HEK293 (cell line): ENCODE measurements at regions not wholly inside any gene's neighbourhood (a gene's known extent, or its start where the extent isn't known, plus 50 kb on each side); places are given as distances from the start of the nearest gene placed in this dataset.

ENCODE experiments used
- CTCF ChIA-PET: fragments of 350-600 bp; formaldehyde crosslinking; extraction: SDS; loops from one replicate; lab custom pipeline; 2021; ENCODE audit warnings: antibody characterized with exemption; lab: Yijun Ruan, JAX
- POLR2A ChIA-PET: fragments of 300-600 bp; formaldehyde crosslinking; extraction: SDS; loops from one replicate; lab custom pipeline; 2020; ENCODE audit warnings: antibody characterized with exemption, inconsistent platforms; lab: Yijun Ruan, JAX
- H3K27ac ChIP-seq: fragments of 200-500 bp; sonication (Bioruptor generic); 2 replicates; pipeline ENCODE4 v1.5.1; 2014; ENCODE audit warnings: low read depth, low read length, control low read depth, inconsistent platforms; ENCODE audit errors: extremely low read depth
- H3K36me3 ChIP-seq, 2 experiments: fragments of 200-500 bp in 1 of 2; sonication (Bioruptor generic) in 1 of 2; 1 replicate in 1 of 2; 2 replicates in 1 of 2; pipeline ENCODE4 v1.5.1; 2014 to 2017; ENCODE audit warnings: inconsistent platforms in 2 of 2, low read length in 2 of 2; ENCODE audit not compliant: control insufficient read depth in 2 of 2, insufficient read depth in 1 of 2
- H3K4me1 ChIP-seq: fragments of 200-500 bp; sonication (Bioruptor generic); 2 replicates; pipeline ENCODE4 v1.5.1; 2014; ENCODE audit warnings: mild to moderate bottlenecking, low read length, inconsistent platforms; ENCODE audit not compliant: control insufficient read depth, insufficient read depth
- H3K4me3 ChIP-seq: 2 replicates; pipeline ENCODE4 v1.5.1; 2011; ENCODE audit warnings: low read depth, mild to moderate bottlenecking, control low read depth, low read length, moderate library complexity
- H3K9me3 ChIP-seq: fragments of 200-500 bp; sonication (Bioruptor generic); 2 replicates; pipeline ENCODE4 v1.5.1; 2014; ENCODE audit warnings: low read depth, low read length, inconsistent platforms; ENCODE audit not compliant: control insufficient read depth, insufficient read depth
- BCL11A ChIP-seq: fragments of 450-650 bp; formaldehyde crosslinking; IDR thresholded peaks from 2 replicates; pipeline ENCODE4 v1.5.1; 2016; ENCODE audit warnings: low read depth, missing biosample characterization, missing genetic modification characterization
- HOXD13 ChIP-seq: sonication (generic); formaldehyde crosslinking; IDR thresholded peaks from 2 replicates; pipeline ENCODE4 v1.8.0; 2022; ENCODE audit warnings: missing genetic modification reagents, borderline replicate concordance
- OVOL3 ChIP-seq: fragments of 450-650 bp; formaldehyde crosslinking; IDR thresholded peaks from 2 replicates; pipeline ENCODE4 v1.5.1; 2016; ENCODE audit warnings: missing biosample characterization, missing genetic modification characterization
- PRDM6 ChIP-seq: fragments of 450-650 bp; formaldehyde crosslinking; IDR thresholded peaks from 2 replicates; pipeline ENCODE4 v1.5.1; 2017; ENCODE audit warnings: missing biosample characterization, missing genetic modification characterization
- SP2 ChIP-seq: fragments of 450-650 bp; formaldehyde crosslinking; IDR thresholded peaks from 2 replicates; pipeline ENCODE4 v1.5.1; 2016; ENCODE audit warnings: missing biosample characterization, missing genetic modification characterization
- TCF7L2 ChIP-seq: IDR thresholded peaks from 2 replicates; pipeline ENCODE4 v1.6.1; 2011; ENCODE audit warnings: low read depth, mild to moderate bottlenecking, inconsistent platforms, low read length, moderate library complexity, borderline replicate concordance
- ZIC2 ChIP-seq: fragments of 450-650 bp; formaldehyde crosslinking; IDR thresholded peaks from 2 replicates; pipeline ENCODE4 v1.5.1; 2016; ENCODE audit warnings: missing biosample characterization, missing genetic modification characterization
- ZNF10 ChIP-seq: fragments of 450-650 bp; formaldehyde crosslinking; IDR thresholded peaks from 2 replicates; pipeline ENCODE4 v1.5.1; 2017; ENCODE audit warnings: missing biosample characterization, missing genetic modification characterization
- ZNF138 ChIP-seq: fragments of 450-650 bp; formaldehyde crosslinking; IDR thresholded peaks from 2 replicates; pipeline ENCODE4 v1.5.1; 2016; ENCODE audit warnings: missing biosample characterization, missing genetic modification characterization, borderline replicate concordance
- ZNF146 ChIP-seq: fragments of 450-650 bp; formaldehyde crosslinking; IDR thresholded peaks from 2 replicates; pipeline ENCODE4 v1.5.1; 2016; ENCODE audit warnings: missing biosample characterization, missing genetic modification characterization
- ZNF148 ChIP-seq: fragments of 450-650 bp; formaldehyde crosslinking; IDR thresholded peaks from 2 replicates; pipeline ENCODE4 v1.5.0; 2017; ENCODE audit warnings: missing biosample characterization, missing genetic modification characterization, borderline replicate concordance
- ZNF24 ChIP-seq: fragments of 450-650 bp; formaldehyde crosslinking; IDR thresholded peaks from 2 replicates; pipeline ENCODE4 v1.5.1; 2016; ENCODE audit warnings: missing biosample characterization, missing genetic modification characterization
- ZNF266 ChIP-seq: fragments of 450-650 bp; formaldehyde crosslinking; IDR thresholded peaks from 2 replicates; pipeline ENCODE4 v1.5.1; 2016; ENCODE audit warnings: missing biosample characterization, missing genetic modification characterization, low read depth
- ZNF274 ChIP-seq, 2 experiments: fragments of 200-500 bp in 1 of 2; fragments of 450-650 bp in 1 of 2; sonication (Bioruptor generic) in 1 of 2; formaldehyde crosslinking in 1 of 2; IDR thresholded peaks; 2 replicates each; pipeline versions ENCODE4 v1.5.1 to v1.6.1; 2014 to 2016; ENCODE audit warnings: borderline replicate concordance in 1 of 2, inconsistent platforms in 1 of 2, low read length in 1 of 2, missing biosample characterization in 1 of 2, missing genetic modification characterization in 1 of 2
- ZNF311 ChIP-seq: fragments of 450-650 bp; formaldehyde crosslinking; IDR thresholded peaks from 2 replicates; pipeline ENCODE4 v1.5.1; 2017; ENCODE audit warnings: missing biosample characterization, missing genetic modification characterization, borderline replicate concordance
- ZNF324 ChIP-seq: fragments of 450-650 bp; formaldehyde crosslinking; IDR thresholded peaks from 2 replicates; pipeline ENCODE4 v1.5.1; 2016; ENCODE audit warnings: missing biosample characterization, missing genetic modification characterization
- ZNF354C ChIP-seq: fragments of 450-650 bp; formaldehyde crosslinking; IDR thresholded peaks from 2 replicates; pipeline ENCODE4 v1.5.1; 2016; ENCODE audit warnings: missing biosample characterization, missing genetic modification characterization, low read depth, borderline replicate concordance
- ZNF366 ChIP-seq: fragments of 450-650 bp; formaldehyde crosslinking; conservative IDR thresholded peaks from 2 replicates; pipeline ENCODE4 v1.5.1; 2016; ENCODE audit warnings: missing biosample characterization, missing genetic modification characterization
- ZNF449 ChIP-seq: fragments of 450-650 bp; formaldehyde crosslinking; IDR thresholded peaks from 2 replicates; pipeline ENCODE4 v1.5.1; 2017; ENCODE audit warnings: missing biosample characterization, mild to moderate bottlenecking, missing genetic modification characterization, moderate library complexity
- ZNF513 ChIP-seq: fragments of 450-650 bp; IDR thresholded peaks from 2 replicates; pipeline ENCODE4 v1.5.1; 2018; ENCODE audit warnings: missing biosample characterization, missing genetic modification characterization
- ZNF529 ChIP-seq: fragments of 450-650 bp; formaldehyde crosslinking; IDR thresholded peaks from 2 replicates; pipeline ENCODE4 v1.5.1; 2017; ENCODE audit warnings: missing genetic modification characterization, missing biosample characterization; ENCODE audit not compliant: insufficient replicate concordance
- ZNF544 ChIP-seq: fragments of 450-650 bp; formaldehyde crosslinking; IDR thresholded peaks from 2 replicates; pipeline ENCODE4 v1.5.0; 2017; ENCODE audit warnings: missing biosample characterization, missing genetic modification characterization
- ZNF830 ChIP-seq: fragments of 450-650 bp; IDR thresholded peaks from 2 replicates; pipeline ENCODE4 v1.5.0; 2018; ENCODE audit warnings: missing biosample characterization, missing genetic modification characterization, low read depth, mild to moderate bottlenecking, moderate library complexity
- TF ChIP-seq, protein P1 (sequence below): sonication (generic); formaldehyde crosslinking; IDR thresholded peaks from 2 replicates; pipeline ENCODE4 v1.8.1; 2022; ENCODE audit warnings: mild to moderate bottlenecking, moderate library complexity, missing genetic modification reagents

DNA sequence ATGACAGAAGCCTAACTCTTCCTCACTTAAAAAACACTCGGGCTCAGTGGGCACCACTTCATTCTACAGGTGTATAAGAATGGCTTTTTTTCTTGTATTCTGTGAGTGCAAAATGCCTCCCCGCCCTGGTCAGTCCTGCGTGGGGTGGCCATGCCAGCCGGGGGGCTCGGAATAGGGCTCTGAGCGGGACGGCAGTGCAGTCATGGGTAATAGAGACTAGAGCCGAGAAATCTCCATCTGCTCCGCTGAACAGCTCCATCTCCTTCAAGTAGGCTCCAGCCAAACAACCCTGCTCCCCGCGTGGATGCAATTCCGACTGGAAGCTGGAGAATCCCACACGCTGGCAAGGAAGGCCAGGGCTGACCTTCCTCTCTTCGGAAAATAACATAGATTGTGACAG lies 317.0 kb upstream of the IRX4 start:
- H3K36me3 ChIP-seq, result no peaks in the 10 kb centered on the region
- no peak overlapping the region for H3K4me3 ChIP-seq
- CTCF ChIA-PET, result interaction anchor here (1.1 kb wide), 1 partner anchor 11 kb away, joined by 3 read pairs; no protein-coding TSS in a partner anchor
- TF ChIP-seq ZNF24 (tag by site-specific recombination), result no peak
- TF ChIP-seq ZNF366, result no peak
- no peak for TF ChIP-seq ZIC2 (tag by site-specific recombination)
- TF ChIP-seq BCL11A (tag by site-specific recombination), result no peak
- POLR2A ChIA-PET, result no interaction called here
- H3K9me3 ChIP-seq, result no peaks in the 10 kb centered on the region
- no peak overlapping the region for H3K27ac ChIP-seq
- no peaks in the 10 kb centered on the region for H3K4me1 ChIP-seq

DNA sequence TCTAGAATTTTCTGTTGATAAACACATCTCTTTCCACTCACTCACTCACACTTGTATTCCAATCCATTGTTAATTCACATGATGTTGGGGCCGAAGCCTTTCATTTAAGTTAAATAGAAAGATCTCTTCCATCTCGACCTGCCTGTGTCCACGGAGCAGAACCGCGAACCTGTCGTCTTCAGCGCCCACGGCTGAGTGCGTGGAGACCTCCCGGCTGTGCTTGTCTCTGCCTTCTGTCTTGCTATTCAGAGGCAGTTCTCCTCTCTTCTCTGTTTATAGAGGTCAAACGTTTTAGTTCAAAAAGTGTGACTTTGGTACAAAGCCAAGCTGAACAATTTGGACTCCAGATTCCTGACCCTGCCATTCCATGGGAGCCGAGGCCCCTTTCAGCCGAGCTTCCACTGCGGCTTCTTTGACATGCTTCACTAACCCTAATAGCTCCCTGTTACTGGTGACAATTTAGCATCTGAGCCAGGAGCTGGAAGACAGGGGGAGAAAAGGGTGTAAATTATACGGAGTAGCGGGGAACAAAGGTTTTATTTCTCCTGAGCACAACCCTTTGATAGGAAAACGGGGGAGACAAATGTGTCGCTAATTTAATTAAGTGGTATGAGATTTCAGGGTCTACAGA lies 314.4 kb upstream of the IRX4 start:
- CTCF ChIA-PET, result no interaction called here
- Histone ChIP-seq H3K9me3 (no peaks in the 10 kb centered on the region), H3K4me1 (no peaks in the 10 kb centered on the region), H3K27ac (no peak overlapping the region), H3K36me3 (no peaks in the 10 kb centered on the region), H3K4me3 (no peak overlapping the region)
- no peak for TF ChIP-seq ZNF148 (tag by site-specific recombination)
- no peak for TF ChIP-seq ZNF354C (tag by site-specific recombination)
- TF ChIP-seq ZNF138 (tag by site-specific recombination), result no peak
- TF ChIP-seq ZNF266 (tag by site-specific recombination), result no peak
- TF ChIP-seq ZNF830 (tag by site-specific recombination), result no peak
- TF ChIP-seq TCF7L2, result no peak
- TF ChIP-seq OVOL3 (tag by site-specific recombination), result no peak
- TF ChIP-seq ZNF324, result no peak
- TF ChIP-seq, protein P1, sequence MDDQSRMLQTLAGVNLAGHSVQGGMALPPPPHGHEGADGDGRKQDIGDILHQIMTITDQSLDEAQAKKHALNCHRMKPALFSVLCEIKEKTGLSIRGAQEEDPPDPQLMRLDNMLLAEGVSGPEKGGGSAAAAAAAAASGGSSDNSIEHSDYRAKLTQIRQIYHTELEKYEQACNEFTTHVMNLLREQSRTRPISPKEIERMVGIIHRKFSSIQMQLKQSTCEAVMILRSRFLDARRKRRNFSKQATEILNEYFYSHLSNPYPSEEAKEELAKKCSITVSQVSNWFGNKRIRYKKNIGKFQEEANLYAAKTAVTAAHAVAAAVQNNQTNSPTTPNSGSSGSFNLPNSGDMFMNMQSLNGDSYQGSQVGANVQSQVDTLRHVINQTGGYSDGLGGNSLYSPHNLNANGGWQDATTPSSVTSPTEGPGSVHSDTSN, result no peak
- TF ChIP-seq SP2, result no peak
- TF ChIP-seq ZNF529 (tag by site-specific recombination), result no peak
- no peak for TF ChIP-seq ZNF449 (tag by site-specific recombination)
- no peak for TF ChIP-seq ZNF311 (tag by site-specific recombination)
- POLR2A ChIA-PET, result no interaction called here

GRCh38 chr5:2196416-2196815 lies 313.7 kb upstream of the IRX4 start:
- ChIA-PET CTCF (no interaction called here), POLR2A (no interaction called here)
- Histone ChIP-seq H3K4me3 (no peak overlapping the region), H3K27ac (no peak overlapping the region), H3K9me3 (no peaks in the 10 kb centered on the region), H3K36me3 (no peaks in the 10 kb centered on the region), H3K4me1 (no peaks in the 10 kb centered on the region)
- TF ChIP-seq ZNF513 (tag by site-specific recombination) (no peak), ZNF830 (tag by site-specific recombination) (no peak), HOXD13 (CRISPR knock-in tag) (no peak), PRDM6 (no peak), ZNF146 (tag by site-specific recombination) (no peak), ZNF274 (IDR thresholded peaks at IDR 0.05; ENCODE audit: low read length) (no peak), ZNF274 (tag by site-specific recombination; IDR thresholded peaks at IDR 0.05; ENCODE audit: borderline replicate concordance) (no peak), ZNF544 (tag by site-specific recombination) (no peak), ZNF10 (no peak)
